GM23338 (cell line): ENCODE measurements at regions not wholly inside any gene's neighbourhood (a gene's known extent, or its start where the extent isn't known, plus 50 kb on each side); places are given as distances from the start of the nearest gene placed in this dataset.

Experiments used
- ATAC-seq: fragments of 200-7000 bp; cut with Tn5 transposase; 3 replicates; pipeline ENCODE4 v1.9.1; 2020
- DNase-seq: peaks from one replicate; pipeline ENCODE4 v3.0.0-alpha.2; 2015; ENCODE audit warnings: low spot score
- H2AFZ ChIP-seq: fragments of 200-600 bp; sonication (generic); 2 replicates; pipeline ENCODE4 v1.8.0; 2016; ENCODE audit warnings: antibody characterized with exemption, mild to moderate bottlenecking, moderate library complexity
- H3F3A ChIP-seq: fragments of 200-600 bp; sonication (generic); replicated peaks from 2 replicates; pipeline ENCODE4 v1.8.0; 2017; ENCODE audit warnings: antibody characterized with exemption, mixed run types, low read depth
- H3K27ac ChIP-seq: fragments of 200-600 bp; sonication (generic); 2 replicates; pipeline ENCODE4 v1.6.1; 2016; ENCODE audit warnings: low read depth
- H3K27me3 ChIP-seq: fragments of 200-600 bp; sonication (generic); 2 replicates; pipeline ENCODE4 v1.8.0; 2016; ENCODE audit warnings: mild to moderate bottlenecking, mixed run types, moderate library complexity; ENCODE audit not compliant: insufficient read depth
- H3K36me3 ChIP-seq: fragments of 200-600 bp; sonication (generic); 2 replicates; pipeline ENCODE4 v1.8.0; 2016; ENCODE audit warnings: mild to moderate bottlenecking; ENCODE audit not compliant: insufficient read depth
- H3K4me1 ChIP-seq: fragments of 200-600 bp; sonication (generic); 2 replicates; pipeline ENCODE4 v1.8.0; 2016; ENCODE audit warnings: mild to moderate bottlenecking, moderate library complexity; ENCODE audit not compliant: insufficient read depth
- H3K4me2 ChIP-seq: fragments of 200-600 bp; sonication (generic); 2 replicates; pipeline ENCODE4 v1.7.1; 2017; ENCODE audit warnings: mixed run types
- H3K4me3 ChIP-seq: fragments of 200-600 bp; sonication (generic); 2 replicates; pipeline ENCODE4 v1.6.1; 2016; ENCODE audit warnings: mixed run types
- H3K79me2 ChIP-seq: fragments of 200-600 bp; sonication (generic); replicated peaks from 2 replicates; pipeline ENCODE4 v1.8.0; 2017; ENCODE audit warnings: mild to moderate bottlenecking; ENCODE audit not compliant: insufficient read depth
- H3K9me2 ChIP-seq: fragments of 200-600 bp; sonication (generic); 2 replicates; pipeline ENCODE4 v1.8.0; 2017; ENCODE audit not compliant: insufficient read depth
- H4K20me1 ChIP-seq: fragments of 200-600 bp; sonication (generic); replicated peaks from 2 replicates; pipeline ENCODE4 v1.8.0; 2017; ENCODE audit warnings: mild to moderate bottlenecking; ENCODE audit not compliant: insufficient read depth
- H3K27ac Mint-ChIP-seq: 2 replicates; pipeline ENCODE4 v1.8.0; 2020; ENCODE audit warnings: inconsistent platforms, mild to moderate bottlenecking, moderate library complexity, mixed read lengths
- H3K27me3 Mint-ChIP-seq: 3 replicates; pipeline ENCODE4 v1.8.0; 2022; ENCODE audit warnings: low read depth, mild to moderate bottlenecking, moderate library complexity, mixed read lengths, inconsistent platforms; ENCODE audit not compliant: insufficient read depth, poor library complexity
- H3K36me3 Mint-ChIP-seq: 3 replicates; pipeline ENCODE4 v1.8.0; 2021; ENCODE audit warnings: low read depth, mild to moderate bottlenecking, inconsistent platforms, moderate library complexity, mixed read lengths
- H3K4me1 Mint-ChIP-seq: 3 replicates; pipeline ENCODE4 v1.8.0; 2020; ENCODE audit warnings: mild to moderate bottlenecking, inconsistent platforms, mixed read lengths
- H3K4me3 Mint-ChIP-seq: 3 replicates; pipeline ENCODE4 v1.8.0; 2021; ENCODE audit warnings: moderate library complexity, mild to moderate bottlenecking, inconsistent platforms, mixed read lengths
- H3K9me3 Mint-ChIP-seq: 3 replicates; pipeline ENCODE4 v1.8.0; 2020; ENCODE audit warnings: moderate library complexity, mild to moderate bottlenecking, inconsistent platforms, mixed read lengths
- NANOG ChIP-seq: IDR thresholded peaks from 2 replicates; pipeline ENCODE4 v1.6.1; 2016; ENCODE audit warnings: antibody characterized with exemption, borderline replicate concordance
- POLR2AphosphoS5 ChIP-seq: IDR thresholded peaks from 2 replicates; pipeline ENCODE4 v1.6.1; 2016; ENCODE audit warnings: antibody characterized with exemption, low read depth
- STAT1 ChIP-seq: IDR thresholded peaks from one replicate; pipeline ENCODE4 v1.6.1; 2016; ENCODE audit warnings: antibody characterized with exemption; ENCODE audit not compliant: unreplicated experiment
- ZNF114 ChIP-seq: fragments of 250-450 bp; sonication (Bioruptor Pico); IDR thresholded peaks from 2 replicates; pipeline ENCODE4 v1.5.0; 2020; ENCODE audit warnings: mild to moderate bottlenecking, moderate library complexity
- ZNF331 ChIP-seq: fragments of 250-450 bp; sonication (Bioruptor Pico); IDR thresholded peaks from 2 replicates; pipeline ENCODE4 v1.5.0; 2020; ENCODE audit warnings: low read depth, mild to moderate bottlenecking, moderate library complexity
- TF ChIP-seq, protein P1 (sequence below): IDR thresholded peaks from 2 replicates; pipeline ENCODE4 v1.6.1; 2016; ENCODE audit warnings: antibody characterized with exemption
- TF ChIP-seq, protein P2 (sequence below), 2 experiments: fragments of 200-600 bp in 1 of 2; sonication (generic) in 1 of 2; conservative IDR thresholded peaks; 2 replicates each; pipeline versions ENCODE4 v1.5.1 to v1.6.1; 2016 to 2017; ENCODE audit warnings: antibody characterized with exemption in 2 of 2, low read depth in 2 of 2, mild to moderate bottlenecking in 2 of 2, moderate library complexity in 1 of 2

DNA sequence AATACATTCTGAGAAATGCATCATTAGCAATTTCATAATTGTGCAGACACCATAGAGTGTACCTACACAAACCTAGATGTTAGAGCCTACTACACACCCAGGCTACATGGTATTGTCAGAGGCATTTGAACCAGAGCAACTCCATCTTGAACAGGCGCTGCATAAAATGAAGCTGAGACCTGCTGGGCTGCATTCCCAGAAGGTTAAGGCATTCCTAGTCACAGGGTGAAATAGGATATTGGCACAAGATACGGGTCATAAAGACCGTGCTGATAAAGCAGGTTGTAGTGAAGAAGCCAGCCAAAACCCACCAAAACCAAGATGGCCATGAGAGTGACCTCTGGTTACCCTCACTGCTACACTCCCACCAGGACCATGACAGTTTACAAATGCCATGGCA lies 116.4 kb downstream of the LARP7 start:
- TF ChIP-seq, protein P1, sequence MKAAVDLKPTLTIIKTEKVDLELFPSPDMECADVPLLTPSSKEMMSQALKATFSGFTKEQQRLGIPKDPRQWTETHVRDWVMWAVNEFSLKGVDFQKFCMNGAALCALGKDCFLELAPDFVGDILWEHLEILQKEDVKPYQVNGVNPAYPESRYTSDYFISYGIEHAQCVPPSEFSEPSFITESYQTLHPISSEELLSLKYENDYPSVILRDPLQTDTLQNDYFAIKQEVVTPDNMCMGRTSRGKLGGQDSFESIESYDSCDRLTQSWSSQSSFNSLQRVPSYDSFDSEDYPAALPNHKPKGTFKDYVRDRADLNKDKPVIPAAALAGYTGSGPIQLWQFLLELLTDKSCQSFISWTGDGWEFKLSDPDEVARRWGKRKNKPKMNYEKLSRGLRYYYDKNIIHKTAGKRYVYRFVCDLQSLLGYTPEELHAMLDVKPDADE, result no peak
- TF ChIP-seq ZNF114 (CRISPR knock-in tag), result peak; percentile 80; the same call in 1 of the 2 replicates
- peak; percentile 31; the same call in 1 of the 2 replicates for TF ChIP-seq ZNF331 (CRISPR knock-in tag)
- no peak for TF ChIP-seq NANOG
- TF ChIP-seq STAT1, result no peak
- TF ChIP-seq, protein P2, sequence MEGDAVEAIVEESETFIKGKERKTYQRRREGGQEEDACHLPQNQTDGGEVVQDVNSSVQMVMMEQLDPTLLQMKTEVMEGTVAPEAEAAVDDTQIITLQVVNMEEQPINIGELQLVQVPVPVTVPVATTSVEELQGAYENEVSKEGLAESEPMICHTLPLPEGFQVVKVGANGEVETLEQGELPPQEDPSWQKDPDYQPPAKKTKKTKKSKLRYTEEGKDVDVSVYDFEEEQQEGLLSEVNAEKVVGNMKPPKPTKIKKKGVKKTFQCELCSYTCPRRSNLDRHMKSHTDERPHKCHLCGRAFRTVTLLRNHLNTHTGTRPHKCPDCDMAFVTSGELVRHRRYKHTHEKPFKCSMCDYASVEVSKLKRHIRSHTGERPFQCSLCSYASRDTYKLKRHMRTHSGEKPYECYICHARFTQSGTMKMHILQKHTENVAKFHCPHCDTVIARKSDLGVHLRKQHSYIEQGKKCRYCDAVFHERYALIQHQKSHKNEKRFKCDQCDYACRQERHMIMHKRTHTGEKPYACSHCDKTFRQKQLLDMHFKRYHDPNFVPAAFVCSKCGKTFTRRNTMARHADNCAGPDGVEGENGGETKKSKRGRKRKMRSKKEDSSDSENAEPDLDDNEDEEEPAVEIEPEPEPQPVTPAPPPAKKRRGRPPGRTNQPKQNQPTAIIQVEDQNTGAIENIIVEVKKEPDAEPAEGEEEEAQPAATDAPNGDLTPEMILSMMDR (conservative IDR thresholded peaks at IDR 0.05; ENCODE audit: low read depth in 2 of 2), result no peak
- H3K79me2 ChIP-seq, result peaks cover 52% of the 10 kb centered on the region
- H3K4me1 Mint-ChIP-seq, result peaks cover 47% of the 10 kb centered on the region
- H3K27me3 Mint-ChIP-seq, result peaks cover 12% of the 10 kb centered on the region
- no peak overlapping the region for H3K4me2 ChIP-seq
- no peak for DNase-seq
- H3K4me1 ChIP-seq, result peaks cover 16% of the 10 kb centered on the region
- H3K27ac Mint-ChIP-seq, result peak overlapping the region; percentile 93; the same call in 1 of the 2 replicates
- no peaks in the 10 kb centered on the region for H4K20me1 ChIP-seq
- H3K9me2 ChIP-seq, result no peaks in the 10 kb centered on the region
- no peaks in the 10 kb centered on the region for H3K36me3 ChIP-seq
- ATAC-seq, result no peak
- H3K36me3 Mint-ChIP-seq, result peaks cover 37% of the 10 kb centered on the region
- H3K27ac ChIP-seq, result peak overlapping the region; percentile 92
- no peaks in the 10 kb centered on the region for H3K27me3 ChIP-seq
- H3K4me3 Mint-ChIP-seq, result no peak overlapping the region
- no peak overlapping the region for H2AFZ ChIP-seq
- H3K9me3 Mint-ChIP-seq, result no peaks in the 10 kb centered on the region
- H3F3A ChIP-seq, result peaks cover 5% of the 10 kb centered on the region
- no peak overlapping the region for H3K4me3 ChIP-seq

DNA sequence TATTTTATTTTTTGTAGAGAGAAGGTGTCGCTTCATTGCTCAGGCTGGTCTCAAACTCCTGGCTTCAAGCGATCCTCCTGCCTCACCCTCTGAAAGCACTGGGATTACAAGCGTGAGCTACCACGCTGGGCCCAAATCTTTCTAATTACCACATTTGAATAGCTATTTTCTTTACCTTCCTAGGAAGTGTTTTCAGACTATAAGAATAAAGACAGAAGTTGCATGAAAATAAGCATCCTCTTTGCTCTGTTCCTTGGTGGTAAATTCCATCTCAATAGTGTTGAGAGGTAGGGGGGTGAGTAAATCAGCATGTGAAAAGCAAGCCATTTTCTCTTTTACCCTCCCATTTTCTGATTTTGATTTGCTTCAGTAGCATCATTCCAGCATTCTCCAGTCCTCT lies 122.4 kb downstream of the LARP7 start:
- Histone ChIP-seq H3K36me3 (no peaks in the 10 kb centered on the region), H3K4me2 (peak overlapping the region; percentile 3; the same call in 1 of the 2 replicates), H4K20me1 (no peaks in the 10 kb centered on the region), H3K4me1 (peaks cover 14% of the 10 kb centered on the region), H3K79me2 (peaks cover 47% of the 10 kb centered on the region), H3K27me3 (no peaks in the 10 kb centered on the region), H2AFZ (no peak overlapping the region), H3K27ac (peak overlapping the region; percentile 94), H3K4me3 (no peak overlapping the region), H3F3A (peaks cover 5% of the 10 kb centered on the region; the same call in 1 of the 2 replicates), H3K9me2 (no peaks in the 10 kb centered on the region)
- DNase-seq (peak; percentile 90), ATAC-seq (peak; percentile 89)
- TF ChIP-seq STAT1 (no peak), NANOG (peak; percentile 99), POLR2AphosphoS5 (peak; percentile 56)
- TF ChIP-seq, protein P1, result peak; percentile 71; the same call in 1 of the 2 replicates
- H3K4me1 Mint-ChIP-seq, result peaks cover 38% of the 10 kb centered on the region
- H3K27me3 Mint-ChIP-seq, result peaks cover 14% of the 10 kb centered on the region
- H3K27ac Mint-ChIP-seq, result peak overlapping the region; percentile 97; the same call in 1 of the 2 replicates
- no peaks in the 10 kb centered on the region for H3K9me3 Mint-ChIP-seq
- H3K36me3 Mint-ChIP-seq, result peaks cover 21% of the 10 kb centered on the region
- H3K4me3 Mint-ChIP-seq, result peak overlapping the region; percentile 26; the same call in 1 of the 3 replicates
